Naive B cell (primary cell): ENCODE measurements at regions not wholly inside any gene's neighbourhood (a gene's known extent, or its start where the extent isn't known, plus 50 kb on each side); places are given as distances from the start of the nearest gene placed in this dataset.

Experiments used
- ATAC-seq, 2 donors: fragments of 150-1000 bp; cut with Tn5 transposase; 2 replicates each; pipeline ENCODE4 v1.10.0; 2021; ENCODE audit warnings: low read depth in 2 of 2, mild to moderate bottlenecking in 2 of 2, moderate library complexity in 2 of 2
- DNase-seq: peaks from one replicate; pipeline ENCODE4 v3.0.0; 2022
- H3K27ac Mint-ChIP-seq, 6 donors: one replicate each; pipeline ENCODE4 v1.8.0; 2020 to 2022; ENCODE audit warnings: mild to moderate bottlenecking in 6 of 6, mixed read lengths in 6 of 6, moderate library complexity in 5 of 6, inconsistent platforms in 2 of 6
- H3K27me3 Mint-ChIP-seq, 3 donors: one replicate each; pipeline ENCODE4 v1.8.0; 2021 to 2022; ENCODE audit warnings: mixed read lengths in 3 of 3, mild to moderate bottlenecking in 1 of 3
- H3K36me3 Mint-ChIP-seq, 2 donors: one replicate each; pipeline ENCODE4 v1.8.0; 2020 to 2022; ENCODE audit warnings: mixed read lengths in 2 of 2, inconsistent platforms in 1 of 2, mild to moderate bottlenecking in 1 of 2
- H3K4me1 Mint-ChIP-seq, 3 donors: one replicate each; pipeline ENCODE4 v1.8.0; 2020 to 2022; ENCODE audit warnings: mixed read lengths in 3 of 3, inconsistent platforms in 1 of 3, mild to moderate bottlenecking in 1 of 3, moderate library complexity in 1 of 3
- H3K4me3 Mint-ChIP-seq, 8 donors: one replicate each; pipeline ENCODE4 v1.8.0; 2020 to 2022; ENCODE audit warnings: mild to moderate bottlenecking in 8 of 8, mixed read lengths in 8 of 8, moderate library complexity in 8 of 8, inconsistent platforms in 2 of 8
- H3K9me3 Mint-ChIP-seq, 7 donors: one replicate each; pipeline ENCODE4 v1.8.0; 2020 to 2022; ENCODE audit warnings: mixed read lengths in 7 of 7, mild to moderate bottlenecking in 5 of 7, inconsistent platforms in 2 of 7, moderate library complexity in 1 of 7

DNA sequence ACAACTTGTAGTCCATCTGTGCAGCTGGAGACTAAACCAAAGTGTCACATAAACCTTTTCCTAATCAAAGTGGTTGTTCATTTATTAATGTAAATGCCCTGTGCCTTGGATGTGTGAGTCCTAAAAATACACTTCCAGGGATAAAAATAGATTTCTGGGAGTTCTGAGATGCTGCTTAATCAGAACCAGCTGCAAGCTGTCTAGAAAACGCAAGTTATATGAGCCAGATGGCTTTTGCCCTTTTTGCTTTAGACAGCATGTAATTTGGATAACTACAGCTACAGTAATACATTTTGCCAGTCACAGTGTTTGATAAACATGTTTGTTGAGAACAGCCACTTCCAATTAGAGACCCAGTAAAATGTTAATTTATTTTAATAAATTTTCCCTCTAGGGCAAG, 185.1 kb upstream of the PRPS1L1 start:
- H3K27ac Mint-ChIP-seq, result no peak overlapping the region
- H3K27me3 Mint-ChIP-seq, result no peaks in the 10 kb centered on the region
- no peak overlapping the region for H3K4me3 Mint-ChIP-seq
- ATAC-seq (no peak), DNase-seq (no peak)
- peaks cover 6 to 9% (median 7%) of the 10 kb centered on the region in 3 donors for H3K4me1 Mint-ChIP-seq
- no peaks in the 10 kb centered on the region for H3K36me3 Mint-ChIP-seq
- H3K9me3 Mint-ChIP-seq, result peaks cover 0 to 2% (median 0%) of the 10 kb centered on the region in 7 donors

DNA sequence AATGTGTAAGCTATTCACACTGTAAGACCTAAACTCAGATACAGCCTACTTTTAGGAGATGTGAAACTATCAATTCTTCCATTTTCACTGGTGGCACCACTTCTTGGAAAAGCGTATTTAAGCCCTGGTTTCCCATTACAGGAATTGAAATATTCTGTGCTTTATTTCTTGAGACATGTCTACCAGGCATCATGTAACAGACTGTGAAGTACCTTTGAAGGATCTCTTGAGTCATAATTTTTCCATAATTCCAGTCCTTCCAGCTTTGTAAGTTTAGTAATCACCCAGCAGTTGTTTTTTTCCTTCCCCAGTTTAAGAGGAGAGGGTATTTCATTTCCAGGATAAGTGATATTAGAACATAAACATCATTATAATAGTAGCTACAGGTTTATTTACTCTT, 186.0 kb upstream of the PRPS1L1 start:
- H3K36me3 Mint-ChIP-seq, result no peaks in the 10 kb centered on the region
- DNase-seq (no peak), ATAC-seq (no peak)
- no peak overlapping the region for H3K4me3 Mint-ChIP-seq
- no peak overlapping the region for H3K27ac Mint-ChIP-seq
- peaks cover 6 to 9% (median 7%) of the 10 kb centered on the region in 3 donors for H3K4me1 Mint-ChIP-seq
- H3K27me3 Mint-ChIP-seq, result no peaks in the 10 kb centered on the region
- peaks cover 0 to 4% (median 0%) of the 10 kb centered on the region in 7 donors for H3K9me3 Mint-ChIP-seq

DNA sequence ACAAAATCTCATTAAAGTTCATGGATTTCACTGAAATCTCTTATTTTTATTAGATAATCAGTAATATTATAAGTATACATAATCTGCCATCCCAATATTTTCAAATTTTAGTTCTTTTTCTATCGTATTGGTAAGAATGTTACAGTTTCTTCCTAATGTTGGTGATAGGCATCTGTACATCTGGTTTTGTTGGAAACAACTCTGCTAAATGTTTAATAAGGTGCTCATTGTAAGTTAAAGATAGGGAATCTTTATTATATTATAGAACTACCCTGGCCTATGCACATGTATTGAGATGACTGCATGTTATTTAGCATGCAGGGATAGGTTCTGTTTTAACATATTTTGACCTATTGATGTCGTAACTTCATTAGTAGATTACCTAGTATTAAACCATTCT, 188.6 kb upstream of the PRPS1L1 start:
- Mint-ChIP-seq H3K27ac (peak overlapping the region in 1 of 6 donors; percentile 17), H3K4me1 (peaks cover 11 to 23% (median 14%) of the 10 kb centered on the region in 3 donors), H3K9me3 (peaks cover 0 to 4% (median 0%) of the 10 kb centered on the region in 7 donors), H3K36me3 (no peaks in the 10 kb centered on the region), H3K27me3 (no peaks in the 10 kb centered on the region), H3K4me3 (peak overlapping the region in 1 of 8 donors; percentile 0)
- ATAC-seq (no peak), DNase-seq (no peak)

DNA sequence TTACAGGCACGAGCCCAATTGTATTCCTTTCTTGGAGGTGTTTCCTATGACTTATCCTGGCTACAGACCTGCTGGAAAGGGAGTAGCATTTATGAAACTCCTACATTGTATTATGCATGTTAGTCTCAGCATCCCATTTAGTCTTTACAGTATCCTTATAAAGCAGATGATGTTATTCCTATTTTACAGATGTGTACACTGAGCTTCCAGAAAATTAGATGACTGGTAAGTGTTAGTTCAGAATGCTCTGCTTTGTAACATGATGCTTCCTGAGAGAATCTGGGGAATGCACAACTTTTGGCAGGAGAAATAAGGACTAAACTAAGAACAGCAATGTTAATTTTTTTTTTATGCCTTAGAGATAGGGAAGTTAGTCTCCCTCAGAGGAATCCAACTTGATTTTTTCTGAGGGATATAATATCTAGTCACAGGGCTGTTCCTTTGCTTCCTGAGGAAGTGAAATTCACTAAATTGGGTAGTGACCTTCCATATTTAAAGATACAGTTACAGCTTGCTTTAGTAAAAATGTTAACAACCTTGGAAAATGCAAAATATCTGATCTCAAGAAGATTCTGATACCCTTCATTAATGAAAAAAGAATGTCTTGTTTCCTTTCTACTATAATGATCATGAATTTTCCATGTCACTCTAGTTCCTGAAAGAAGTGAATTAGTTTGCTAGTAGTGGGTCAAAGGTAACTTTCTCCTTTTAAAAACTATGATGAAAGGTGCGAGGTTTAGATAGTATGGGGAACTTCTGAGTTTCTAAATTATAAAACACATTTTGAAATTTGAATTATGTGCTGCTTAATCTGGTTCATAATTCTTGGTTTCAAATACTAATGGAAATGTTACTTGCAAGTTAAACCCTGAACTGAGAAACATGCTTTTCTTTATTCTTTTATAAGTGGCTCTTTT, 194.0 kb upstream of the PRPS1L1 start:
- Mint-ChIP-seq H3K4me1 (peaks cover 43 to 60% (median 56%) of the 10 kb centered on the region in 3 donors), H3K36me3 (no peaks in the 10 kb centered on the region), H3K4me3 (peak overlapping the region in 4 of 8 donors; percentile 4 to 56 (median 20)), H3K27me3 (no peaks in the 10 kb centered on the region), H3K9me3 (peaks cover 0 to 4% (median 0%) of the 10 kb centered on the region in 7 donors), H3K27ac (no peak overlapping the region)
- ATAC-seq (peak in 1 of 2 donors; percentile 22), DNase-seq (no peak)

DNA sequence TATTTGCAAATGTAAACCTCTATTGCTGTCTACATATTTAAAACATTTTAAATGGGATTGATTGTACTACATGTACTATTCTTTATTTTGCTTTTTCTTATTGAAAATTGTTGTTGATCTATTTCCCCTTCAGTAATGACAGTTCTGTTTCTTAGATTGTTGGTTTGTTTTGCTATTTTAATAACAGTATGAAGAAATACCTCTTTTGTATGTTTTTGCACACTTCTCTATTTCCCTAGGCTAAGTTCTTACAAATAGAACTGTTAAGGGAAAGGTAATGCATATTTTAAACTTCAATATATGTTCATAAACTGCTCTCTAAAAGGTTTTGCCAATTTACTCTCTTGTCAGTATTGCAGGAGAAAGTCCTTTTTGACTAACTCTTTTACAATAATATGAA, 195.0 kb upstream of the PRPS1L1 start:
- DNase-seq, result no peak

DNA sequence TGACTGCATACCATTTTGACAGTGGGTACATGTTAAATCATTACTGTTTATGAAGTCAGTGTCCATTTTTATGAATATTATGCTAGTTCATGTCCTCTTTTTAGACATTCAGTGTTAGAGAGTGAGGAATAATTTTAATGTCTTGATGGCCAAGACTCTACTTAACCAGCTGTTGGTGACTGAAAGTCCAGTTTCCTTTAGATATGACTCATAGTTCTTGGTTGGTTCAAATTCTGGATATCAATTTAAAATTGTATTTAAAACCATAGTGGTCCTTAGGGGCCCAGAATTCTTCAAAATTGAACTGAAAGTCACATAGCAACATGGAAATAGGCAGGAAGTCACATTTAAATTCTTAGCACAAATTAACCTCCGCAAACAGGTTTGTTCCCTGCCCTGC, 196.5 kb upstream of the PRPS1L1 start:
- Mint-ChIP-seq H3K27ac (peak overlapping the region in 5 of 6 donors; percentile 29 to 93 (median 70)), H3K27me3 (no peaks in the 10 kb centered on the region), H3K4me3 (peak overlapping the region; percentile 48 to 89 (median 82)), H3K9me3 (peaks cover 0 to 2% (median 0%) of the 10 kb centered on the region in 7 donors), H3K36me3 (no peaks in the 10 kb centered on the region), H3K4me1 (peaks cover 56 to 78% (median 71%) of the 10 kb centered on the region in 3 donors)
- no peak for ATAC-seq
- no peak for DNase-seq

More for the DNA sequence above, 195.0 kb upstream of the PRPS1L1 start:
- Mint-ChIP-seq H3K27ac (peak overlapping the region in 3 of 6 donors; percentile 44 to 66 (median 57)), H3K27me3 (no peaks in the 10 kb centered on the region), H3K36me3 (no peaks in the 10 kb centered on the region), H3K9me3 (peaks cover 0 to 4% (median 0%) of the 10 kb centered on the region in 7 donors), H3K4me1 (peaks cover 46 to 64% (median 63%) of the 10 kb centered on the region in 3 donors), H3K4me3 (peak overlapping the region in 6 of 8 donors; percentile 6 to 50 (median 38))
- ATAC-seq, result no peak

DNA sequence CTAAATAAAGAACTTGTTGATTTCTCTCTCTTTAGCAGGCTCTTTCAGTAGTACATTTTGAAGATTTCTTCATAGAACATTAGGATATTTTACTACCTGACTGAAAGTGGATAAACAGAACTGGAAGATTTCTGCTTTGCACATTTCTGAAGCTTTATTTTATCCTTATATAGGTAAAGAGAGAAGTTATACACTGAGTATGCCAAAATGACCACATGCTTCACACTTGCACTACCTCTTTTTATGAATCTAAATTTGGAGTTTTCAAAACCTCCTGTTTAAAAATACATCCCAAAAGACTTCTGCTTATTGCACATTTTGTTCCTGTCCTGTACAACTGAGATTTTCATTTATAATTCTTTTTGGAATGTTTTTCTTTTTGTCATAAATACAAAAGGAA, 197.4 kb upstream of the PRPS1L1 start:
- no peaks in the 10 kb centered on the region for H3K36me3 Mint-ChIP-seq
- H3K9me3 Mint-ChIP-seq, result peaks cover 0 to 2% (median 0%) of the 10 kb centered on the region in 7 donors
- ATAC-seq (peak; percentile 88 to 90), DNase-seq (peak; percentile 45)
- peak overlapping the region in 5 of 6 donors; percentile 23 to 93 (median 77) for H3K27ac Mint-ChIP-seq
- peaks cover 56 to 81% (median 71%) of the 10 kb centered on the region in 3 donors for H3K4me1 Mint-ChIP-seq
- H3K4me3 Mint-ChIP-seq, result peak overlapping the region; percentile 48 to 89 (median 82)
- no peaks in the 10 kb centered on the region for H3K27me3 Mint-ChIP-seq

DNA sequence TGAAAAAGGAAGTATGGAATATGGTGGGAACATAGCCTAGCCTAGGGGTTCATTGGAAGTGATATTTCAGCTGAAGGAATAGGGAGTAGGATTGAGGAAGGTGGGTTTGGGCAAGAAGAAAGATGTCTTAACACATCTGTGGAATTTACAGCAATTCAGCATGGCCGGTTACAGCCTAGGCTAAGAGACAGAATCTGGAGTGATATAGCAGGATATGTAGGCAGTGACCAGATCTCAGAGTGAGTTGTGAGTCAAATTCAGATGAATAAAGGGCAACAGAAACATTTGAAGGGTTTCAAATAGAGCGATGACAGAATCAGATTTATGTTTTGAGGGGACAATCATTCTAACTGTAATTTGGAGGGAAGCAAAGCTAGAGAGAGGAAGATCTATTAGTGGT, 199.0 kb upstream of the PRPS1L1 start:
- peak overlapping the region in 1 of 6 donors; percentile 7 for H3K27ac Mint-ChIP-seq
- peak overlapping the region in 5 of 8 donors; percentile 2 to 85 (median 23) for H3K4me3 Mint-ChIP-seq
- DNase-seq, result no peak
- ATAC-seq, result no peak
- peaks cover 0 to 2% (median 0%) of the 10 kb centered on the region in 7 donors for H3K9me3 Mint-ChIP-seq
- H3K27me3 Mint-ChIP-seq, result no peaks in the 10 kb centered on the region
- no peaks in the 10 kb centered on the region for H3K36me3 Mint-ChIP-seq
- H3K4me1 Mint-ChIP-seq, result peaks cover 47 to 73% (median 55%) of the 10 kb centered on the region in 3 donors

DNA sequence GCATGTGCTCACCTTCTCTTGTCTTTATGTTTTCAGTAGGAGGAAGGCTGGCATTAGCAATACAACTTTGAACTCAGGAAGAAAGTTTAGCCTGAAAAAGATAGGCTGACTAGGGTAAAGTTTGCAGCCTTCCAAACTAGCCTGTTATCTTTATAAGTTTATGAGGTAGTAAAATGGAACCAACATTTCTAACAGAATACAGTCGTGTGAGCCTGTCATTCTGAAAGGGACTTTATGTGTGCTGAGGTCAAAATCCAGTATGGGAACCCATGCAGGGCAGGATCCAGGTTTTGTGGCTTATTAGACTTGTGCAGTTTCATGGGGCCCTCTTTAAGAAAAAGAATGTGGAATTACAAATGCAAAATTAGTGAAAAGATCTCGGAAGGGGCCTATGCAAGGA, 201.0 kb upstream of the PRPS1L1 start:
- H3K9me3 Mint-ChIP-seq, result peaks cover 0 to 2% (median 0%) of the 10 kb centered on the region in 7 donors
- peak overlapping the region in 3 of 6 donors; percentile 7 to 32 (median 20) for H3K27ac Mint-ChIP-seq
- DNase-seq (no peak), ATAC-seq (no peak)
- H3K36me3 Mint-ChIP-seq, result no peaks in the 10 kb centered on the region
- no peaks in the 10 kb centered on the region for H3K27me3 Mint-ChIP-seq
- H3K4me3 Mint-ChIP-seq, result peak overlapping the region in 1 of 8 donors; percentile 51
- H3K4me1 Mint-ChIP-seq, result peaks cover 37 to 52% (median 40%) of the 10 kb centered on the region in 3 donors

DNA sequence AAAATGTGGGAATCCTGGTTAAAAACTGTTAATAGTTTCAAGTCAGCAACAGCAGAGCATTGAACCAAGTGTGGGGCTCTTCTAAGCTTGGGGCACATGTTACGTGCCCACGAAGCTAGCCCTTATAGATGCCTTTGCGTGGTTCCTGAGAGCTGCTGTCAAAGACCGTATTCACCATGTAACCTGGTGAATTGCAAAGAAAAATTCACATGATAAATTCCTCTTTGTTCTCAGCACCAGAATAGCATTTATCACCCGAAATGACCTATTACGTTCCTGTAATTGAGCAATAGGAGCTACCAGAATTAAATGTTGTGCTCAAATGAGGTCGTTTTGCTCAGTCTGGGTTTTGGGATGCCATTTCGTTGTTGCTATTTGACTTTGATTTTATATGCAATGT, 202.6 kb upstream of the PRPS1L1 start:
- Mint-ChIP-seq H3K27ac (peak overlapping the region in 1 of 6 donors; percentile 2), H3K9me3 (peaks cover 0 to 2% (median 0%) of the 10 kb centered on the region in 7 donors), H3K36me3 (no peaks in the 10 kb centered on the region), H3K27me3 (no peaks in the 10 kb centered on the region), H3K4me3 (no peak overlapping the region), H3K4me1 (peaks cover 23 to 36% (median 26%) of the 10 kb centered on the region in 3 donors)
- no peak for ATAC-seq
- no peak for DNase-seq

DNA sequence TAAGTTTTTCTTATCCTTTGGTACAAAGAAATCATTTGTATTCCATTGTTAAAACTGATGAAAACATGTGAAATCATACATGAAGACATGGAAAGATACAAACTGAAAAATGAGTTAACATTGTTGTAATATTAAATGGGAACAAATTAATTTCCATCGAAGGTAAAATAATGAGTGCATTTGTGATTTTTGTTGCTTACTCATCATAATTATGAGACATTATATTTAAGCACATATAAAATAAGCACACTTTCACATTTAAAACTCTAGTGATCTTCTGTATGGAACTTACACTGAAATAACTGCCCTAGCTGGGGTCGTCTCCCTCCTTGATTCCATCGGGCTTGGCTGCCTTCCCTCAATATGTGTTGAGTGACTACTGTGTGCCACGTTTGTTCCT, 204.2 kb upstream of the PRPS1L1 start:
- Mint-ChIP-seq H3K27me3 (no peaks in the 10 kb centered on the region), H3K27ac (no peak overlapping the region), H3K9me3 (no peaks in the 10 kb centered on the region), H3K4me3 (no peak overlapping the region), H3K4me1 (peaks cover 10 to 23% (median 14%) of the 10 kb centered on the region in 3 donors), H3K36me3 (no peaks in the 10 kb centered on the region)
- DNase-seq (no peak), ATAC-seq (no peak)

DNA sequence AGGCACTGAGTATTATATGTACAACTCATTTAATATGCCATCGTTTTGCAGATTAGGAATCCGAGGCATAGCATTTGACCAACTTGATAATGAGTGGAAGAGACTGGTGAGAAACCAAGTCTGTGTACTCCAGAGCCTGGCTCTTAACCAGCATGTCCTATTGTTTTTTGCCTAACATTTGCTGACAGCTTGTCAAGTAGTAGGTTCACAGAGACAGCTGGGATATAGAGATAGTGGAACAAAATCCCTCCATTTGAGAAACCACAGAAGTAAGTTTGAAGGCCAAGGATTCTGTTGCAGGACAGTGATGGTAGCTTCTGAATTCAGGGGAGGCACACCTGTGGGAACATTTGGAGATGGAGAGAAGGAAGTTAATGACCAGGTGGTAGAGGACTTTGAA, 206.9 kb upstream of the PRPS1L1 start:
- DNase-seq, result no peak
- no peak for ATAC-seq
- Mint-ChIP-seq H3K36me3 (no peaks in the 10 kb centered on the region), H3K9me3 (no peaks in the 10 kb centered on the region), H3K27me3 (no peaks in the 10 kb centered on the region), H3K27ac (no peak overlapping the region), H3K4me3 (no peak overlapping the region), H3K4me1 (peaks cover 0 to under 1% (median 0%) of the 10 kb centered on the region in 3 donors)

DNA sequence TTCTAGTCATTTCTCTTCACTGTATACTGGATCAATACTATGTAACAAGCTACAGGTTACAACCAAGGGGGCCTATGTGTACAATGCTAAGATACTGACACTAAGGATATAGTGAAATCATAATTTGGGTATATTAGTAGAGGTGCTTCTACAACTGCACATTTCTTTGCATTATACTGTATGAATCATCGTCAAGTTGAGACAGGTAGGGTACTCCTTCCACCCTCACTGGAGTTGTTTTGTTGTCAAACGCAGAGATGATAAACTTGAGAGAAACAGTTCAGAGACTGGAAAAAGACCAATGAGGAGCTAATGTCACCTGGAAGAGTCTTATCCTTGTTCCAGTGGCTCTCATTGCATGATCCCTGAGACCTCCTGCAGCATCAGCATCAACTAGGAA, 208.2 kb upstream of the PRPS1L1 start:
- Mint-ChIP-seq H3K4me3 (no peak overlapping the region), H3K36me3 (no peaks in the 10 kb centered on the region), H3K27me3 (no peaks in the 10 kb centered on the region), H3K27ac (peak overlapping the region in 1 of 6 donors; percentile 23), H3K9me3 (no peaks in the 10 kb centered on the region), H3K4me1 (no peaks in the 10 kb centered on the region)
- no peak for DNase-seq
- no peak for ATAC-seq

DNA sequence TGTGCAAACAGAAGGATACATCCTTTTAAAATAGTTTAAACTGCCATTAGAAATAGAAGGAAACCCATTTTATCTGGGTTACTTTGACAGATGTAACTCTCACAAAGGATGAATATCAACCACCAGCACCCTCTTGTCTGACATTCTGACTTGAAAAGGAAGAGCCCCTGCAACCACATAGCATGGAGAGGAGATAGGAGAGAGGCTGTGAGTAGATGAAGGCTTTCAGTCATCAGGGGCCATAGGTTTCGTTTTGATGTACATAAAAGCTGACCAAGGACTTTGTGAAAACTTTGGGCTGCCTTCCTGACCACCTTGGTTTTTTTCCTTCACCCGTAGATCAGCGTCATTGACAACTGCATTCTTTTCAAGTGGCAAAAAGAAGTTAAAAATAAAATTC, 211.6 kb upstream of the PRPS1L1 start:
- no peak for DNase-seq
- H3K4me3 Mint-ChIP-seq, result no peak overlapping the region
- no peak overlapping the region for H3K27ac Mint-ChIP-seq
- ATAC-seq, result no peak
- no peaks in the 10 kb centered on the region for H3K4me1 Mint-ChIP-seq
- H3K9me3 Mint-ChIP-seq, result no peaks in the 10 kb centered on the region
- H3K36me3 Mint-ChIP-seq, result no peaks in the 10 kb centered on the region
- no peaks in the 10 kb centered on the region for H3K27me3 Mint-ChIP-seq
